BLaER1 (cell line): ENCODE measurements at regions not wholly inside any gene's neighbourhood (a gene's known extent, or its start where the extent isn't known, plus 50 kb on each side); places are given as distances from the start of the nearest gene placed in this dataset.

Source experiments
- H3K27ac ChIP-seq: shearing (Covaris generic); formaldehyde crosslinking; 2 replicates; pipeline ENCODE4 v1.8.1; 2022
- H3K27me3 ChIP-seq: shearing (Covaris generic); formaldehyde crosslinking; 2 replicates; pipeline ENCODE4 v1.8.1; 2022
- H3K36me3 ChIP-seq: shearing (Covaris generic); formaldehyde crosslinking; 2 replicates; pipeline ENCODE4 v1.8.1; 2022
- H3K4me1 ChIP-seq: shearing (Covaris generic); formaldehyde crosslinking; 2 replicates; pipeline ENCODE4 v1.8.1; 2022
- H3K4me2 ChIP-seq: shearing (Covaris generic); formaldehyde crosslinking; 2 replicates; pipeline ENCODE4 v1.8.1; 2022
- H3K4me3 ChIP-seq: shearing (Covaris generic); formaldehyde crosslinking; 2 replicates; pipeline ENCODE4 v1.8.1; 2022
- H3K9ac ChIP-seq: shearing (Covaris generic); formaldehyde crosslinking; 2 replicates; pipeline ENCODE4 v1.8.1; 2022
- H3K9me3 ChIP-seq: shearing (Covaris generic); formaldehyde crosslinking; 2 replicates; pipeline ENCODE4 v1.8.1; 2022
- H4K20me1 ChIP-seq: shearing (Covaris generic); formaldehyde crosslinking; 2 replicates; pipeline ENCODE4 v1.8.1; 2022
- Cebpa-rat ChIP-seq: shearing (Covaris generic); IDR thresholded peaks from 2 replicates; pipeline ENCODE4 v1.8.1; 2022

DNA sequence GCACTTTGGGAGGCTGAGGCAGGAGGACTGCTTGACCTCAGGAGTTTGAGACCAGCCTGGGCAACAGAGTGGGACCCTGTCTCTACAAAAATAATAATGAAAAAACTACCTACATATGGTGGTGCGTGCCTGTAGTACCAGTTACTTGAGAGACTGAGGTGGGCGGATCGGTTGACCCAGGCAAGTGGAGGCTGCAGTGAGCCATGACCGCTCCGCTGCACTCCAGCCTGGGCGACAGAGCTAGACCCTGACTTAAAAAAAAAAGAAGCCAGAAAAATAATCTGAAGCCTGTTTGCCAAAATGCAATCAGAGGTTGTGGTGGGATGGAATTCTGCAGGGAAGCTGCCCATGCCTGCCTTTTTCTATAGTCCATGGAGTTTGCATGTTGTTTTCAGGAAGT lies 50.4 kb upstream of the GGTA1 start:
- no peak for TF ChIP-seq Cebpa-rat
- H3K9me3 ChIP-seq, result no peaks in the 10 kb centered on the region
- H3K36me3 ChIP-seq, result no peaks in the 10 kb centered on the region
- no peaks in the 10 kb centered on the region for H3K27me3 ChIP-seq
- peak overlapping the region; percentile 86 for H3K4me2 ChIP-seq
- H3K4me3 ChIP-seq, result no peak overlapping the region
- peaks cover 64% of the 10 kb centered on the region for H3K4me1 ChIP-seq
- no peaks in the 10 kb centered on the region for H4K20me1 ChIP-seq
- no peak overlapping the region for H3K27ac ChIP-seq
- no peak overlapping the region for H3K9ac ChIP-seq

DNA sequence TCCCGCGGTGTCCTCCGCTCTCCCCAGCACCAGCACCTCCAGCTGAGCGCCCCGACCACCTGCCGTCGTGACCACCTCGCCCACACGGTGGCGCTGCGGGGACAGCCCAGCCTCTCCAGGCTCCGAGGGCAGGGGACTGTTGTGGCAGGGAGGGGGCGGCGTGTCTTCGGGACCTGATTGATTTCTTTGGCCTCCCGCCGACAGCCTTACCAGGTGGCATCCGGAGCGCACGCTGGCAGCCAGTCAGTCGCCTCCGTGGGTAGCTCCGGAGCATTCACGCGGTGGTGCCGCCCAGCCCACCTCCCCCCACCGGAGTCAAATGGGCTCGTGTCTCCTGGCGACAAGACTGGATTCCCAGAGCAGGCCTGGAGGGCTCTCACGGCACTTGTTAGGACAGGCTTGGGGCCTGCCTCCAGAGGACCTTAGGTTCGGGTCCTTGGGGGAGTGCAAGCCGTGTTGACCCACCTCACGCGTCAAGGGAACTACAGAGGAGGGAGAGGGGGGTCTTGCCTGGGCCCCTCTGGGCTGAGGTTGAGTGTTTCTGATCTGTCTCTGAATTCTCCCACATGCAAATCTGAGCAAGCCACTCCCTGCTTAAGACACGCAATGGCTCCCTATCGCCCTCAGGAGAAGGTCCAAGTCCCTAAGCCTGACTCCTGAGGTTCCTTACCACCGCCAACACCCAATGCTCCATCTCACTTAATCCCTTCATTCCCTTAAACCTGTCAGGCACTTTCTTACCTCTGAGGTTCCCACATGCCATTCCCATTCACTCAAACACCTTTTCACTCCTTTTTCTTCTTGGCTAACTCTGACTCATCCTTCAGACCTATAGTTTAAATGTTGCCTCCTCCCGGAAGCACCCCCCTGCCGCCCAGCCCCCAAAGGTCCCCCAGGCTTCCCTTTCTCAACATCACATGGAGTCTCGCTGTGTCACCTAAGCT lies 51.2 kb upstream of the GGTA1 start:
- Histone ChIP-seq H3K9ac (peak overlapping the region; percentile 40; the same call in 1 of the 2 replicates), H4K20me1 (no peaks in the 10 kb centered on the region), H3K9me3 (no peaks in the 10 kb centered on the region), H3K36me3 (no peaks in the 10 kb centered on the region), H3K27ac (no peak overlapping the region), H3K4me1 (peaks cover 64% of the 10 kb centered on the region), H3K4me2 (peak overlapping the region; percentile 86), H3K4me3 (peak overlapping the region; percentile 43; the same call in 1 of the 2 replicates), H3K27me3 (no peaks in the 10 kb centered on the region)
- TF ChIP-seq Cebpa-rat, result no peak

DNA sequence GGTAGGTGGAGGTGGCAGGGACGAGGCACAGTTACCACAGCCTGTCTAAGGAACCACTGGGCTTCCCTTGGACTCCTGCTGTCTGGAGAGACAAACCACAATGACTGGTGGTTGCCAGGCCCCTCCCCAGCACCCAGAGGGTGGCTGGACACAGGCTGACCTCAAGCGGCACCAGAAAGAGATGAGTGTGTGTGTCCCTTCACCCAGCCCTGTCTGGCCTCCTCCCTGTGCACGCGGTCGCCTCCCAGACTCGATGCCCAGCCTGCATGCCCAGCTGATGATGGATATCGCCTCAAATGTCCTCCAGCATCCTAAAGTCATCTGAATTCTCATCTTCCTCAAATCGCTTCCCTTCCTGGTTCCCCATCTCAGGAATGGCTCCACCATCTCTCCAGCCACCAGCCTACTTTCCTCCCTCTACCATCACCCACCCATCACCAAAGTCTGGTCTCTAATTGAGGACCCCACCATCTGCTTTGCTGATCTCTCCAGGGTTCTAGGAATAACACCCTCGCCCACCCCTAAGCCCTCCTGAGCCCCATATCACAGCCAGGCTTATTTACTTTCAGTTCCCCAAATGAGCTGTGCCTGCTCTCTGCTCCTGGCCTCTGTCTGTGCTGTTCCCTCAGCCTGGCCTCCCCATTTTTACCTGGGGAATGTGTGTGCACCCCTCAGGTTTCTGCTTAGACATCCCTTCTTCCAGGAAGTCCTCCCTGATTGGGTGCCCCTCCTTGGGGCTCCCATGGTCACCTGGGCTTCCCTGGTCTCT lies 52.5 kb upstream of the GGTA1 start:
- H3K4me3 ChIP-seq, result no peak overlapping the region
- TF ChIP-seq Cebpa-rat, result no peak
- no peaks in the 10 kb centered on the region for H3K9me3 ChIP-seq
- no peak overlapping the region for H3K9ac ChIP-seq
- peak overlapping the region; percentile 36; the same call in 1 of the 2 replicates for H3K4me2 ChIP-seq
- H3K36me3 ChIP-seq, result no peaks in the 10 kb centered on the region
- no peaks in the 10 kb centered on the region for H3K27me3 ChIP-seq
- no peak overlapping the region for H3K27ac ChIP-seq
- no peaks in the 10 kb centered on the region for H4K20me1 ChIP-seq
- H3K4me1 ChIP-seq, result peaks cover 70% of the 10 kb centered on the region

DNA sequence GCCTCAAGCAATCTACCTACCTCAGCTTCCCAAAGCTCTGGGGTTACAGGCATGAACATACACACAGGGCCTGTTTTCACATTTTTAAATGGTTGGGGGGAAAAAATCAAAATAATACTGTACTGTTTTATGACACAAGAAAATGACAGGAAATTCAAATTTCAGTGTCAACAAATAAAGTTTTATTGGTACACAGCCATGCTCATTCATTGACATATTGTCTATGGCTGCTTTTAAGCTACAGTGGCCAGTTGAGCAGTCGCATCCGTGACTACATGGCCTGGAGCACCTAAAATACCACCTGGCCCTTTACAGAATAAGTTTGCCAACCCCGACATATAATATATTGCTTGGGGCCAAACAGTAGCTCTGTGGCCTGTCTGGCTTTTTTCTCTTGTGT lies 56.4 kb upstream of the GGTA1 start:
- no peaks in the 10 kb centered on the region for H3K36me3 ChIP-seq
- no peaks in the 10 kb centered on the region for H3K9me3 ChIP-seq
- no peak overlapping the region for H3K4me3 ChIP-seq
- no peaks in the 10 kb centered on the region for H3K27me3 ChIP-seq
- no peak overlapping the region for H3K9ac ChIP-seq
- no peaks in the 10 kb centered on the region for H4K20me1 ChIP-seq
- no peak for TF ChIP-seq Cebpa-rat
- H3K27ac ChIP-seq, result no peak overlapping the region
- peaks cover 97% of the 10 kb centered on the region for H3K4me1 ChIP-seq
- no peak overlapping the region for H3K4me2 ChIP-seq

DNA sequence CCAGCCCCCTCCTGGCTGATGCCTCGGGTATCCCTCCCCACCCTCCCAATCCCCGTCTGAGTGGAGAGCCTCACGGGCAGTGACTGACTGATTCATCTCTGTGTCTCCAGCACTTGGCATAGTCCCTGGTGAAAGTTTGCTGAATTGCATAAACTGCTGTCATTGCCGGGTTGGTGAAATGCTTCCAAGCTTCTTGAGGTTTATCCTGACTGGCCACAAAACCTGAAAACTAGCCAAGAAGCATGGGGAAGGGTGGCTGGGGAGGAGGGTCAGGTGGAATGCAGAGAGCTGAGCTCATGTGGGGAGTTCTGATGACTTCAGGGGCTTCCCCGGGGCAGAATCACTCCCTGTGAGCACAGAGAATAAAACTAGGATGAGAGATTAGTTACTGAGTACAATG lies 56.9 kb upstream of the GGTA1 start:
- H3K4me1 ChIP-seq, result peaks cover 99% of the 10 kb centered on the region

DNA sequence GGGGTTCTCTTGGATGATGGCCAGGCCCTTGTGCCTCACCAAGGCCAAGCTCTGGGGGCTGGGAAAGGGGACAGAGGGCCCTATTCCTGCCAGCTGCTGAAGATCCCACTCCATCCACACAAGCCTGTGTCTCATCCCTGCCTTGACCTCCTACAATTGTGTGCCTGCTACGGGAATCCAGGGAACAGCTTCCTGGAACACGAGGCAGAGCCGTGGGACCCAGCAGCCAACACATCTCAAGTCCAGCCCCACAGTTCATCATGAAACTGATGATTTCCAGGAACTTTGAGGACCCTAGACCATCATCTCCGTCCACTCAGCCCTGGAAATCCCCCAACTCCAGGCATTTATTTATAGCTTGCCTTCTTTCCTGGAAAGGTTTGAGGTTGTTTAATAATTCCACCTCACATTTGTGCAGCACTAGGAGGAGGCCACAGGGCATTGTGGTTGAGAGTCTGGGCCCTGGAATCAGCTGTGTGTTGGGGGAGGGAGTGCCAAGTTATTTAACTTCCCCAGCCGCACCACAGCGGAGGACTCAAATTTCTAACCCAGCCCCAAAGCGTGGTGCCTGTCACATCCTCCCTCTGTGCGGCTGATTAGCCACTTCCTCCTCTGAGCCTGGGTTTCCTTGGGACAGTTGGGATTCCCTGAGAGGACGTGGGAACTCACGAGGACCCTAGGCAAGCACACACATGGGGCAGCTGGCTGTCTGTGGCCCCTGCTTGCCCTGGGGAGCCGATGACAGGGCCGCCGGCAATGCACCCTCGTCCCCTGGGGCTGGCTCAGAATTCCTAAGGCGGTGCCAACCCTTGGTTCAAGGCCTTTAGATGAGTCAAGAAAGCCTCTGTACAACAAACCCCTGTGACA lies 58.2 kb upstream of the GGTA1 start:
- Histone ChIP-seq H3K27ac (peak overlapping the region; percentile 76), H3K4me1 (peaks cover 96% of the 10 kb centered on the region), H3K4me3 (peak overlapping the region; percentile 18; the same call in 1 of the 2 replicates), H3K9ac (peak overlapping the region; percentile 15; the same call in 1 of the 2 replicates), H3K9me3 (no peaks in the 10 kb centered on the region), H3K4me2 (peak overlapping the region; percentile 84), H3K27me3 (no peaks in the 10 kb centered on the region), H4K20me1 (no peaks in the 10 kb centered on the region), H3K36me3 (no peaks in the 10 kb centered on the region)
- TF ChIP-seq Cebpa-rat, result no peak

More for the DNA sequence above, 56.9 kb upstream of the GGTA1 start:
- TF ChIP-seq Cebpa-rat, result no peak
- no peak overlapping the region for H3K9ac ChIP-seq
- H3K4me2 ChIP-seq, result peak overlapping the region; percentile 84; the same call in 1 of the 2 replicates
- no peak overlapping the region for H3K4me3 ChIP-seq
- H3K27ac ChIP-seq, result 0 out of 2 replicates have a peak overlapping the region, but pooled peaks have one; percentile 35
- H3K27me3 ChIP-seq, result no peaks in the 10 kb centered on the region
- no peaks in the 10 kb centered on the region for H4K20me1 ChIP-seq
- H3K9me3 ChIP-seq, result no peaks in the 10 kb centered on the region
- no peaks in the 10 kb centered on the region for H3K36me3 ChIP-seq

DNA sequence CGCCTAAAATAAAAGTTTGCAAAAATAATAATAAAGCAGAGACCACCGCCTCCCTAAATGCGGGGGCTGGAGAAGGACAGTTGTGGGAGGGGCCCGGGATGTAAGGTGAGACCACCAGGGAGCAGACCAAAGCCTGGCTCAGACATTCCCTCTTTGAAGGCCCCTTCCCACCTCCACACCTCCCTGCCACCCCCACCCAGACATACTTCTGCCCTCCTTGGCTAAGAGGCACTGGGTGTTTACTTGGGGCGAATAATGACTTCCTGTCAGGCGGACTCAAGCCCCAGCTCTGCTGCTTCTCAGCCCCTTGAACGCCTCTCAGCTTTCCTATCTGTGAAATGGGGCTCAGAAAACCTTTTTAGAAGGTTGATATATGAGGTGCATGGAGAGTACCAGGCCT lies 58.8 kb upstream of the GGTA1 start:
- peak overlapping the region; percentile 84 for H3K4me2 ChIP-seq
- H3K36me3 ChIP-seq, result no peaks in the 10 kb centered on the region
- no peak for TF ChIP-seq Cebpa-rat
- H3K9me3 ChIP-seq, result no peaks in the 10 kb centered on the region
- H4K20me1 ChIP-seq, result no peaks in the 10 kb centered on the region
- H3K4me1 ChIP-seq, result peaks cover 89% of the 10 kb centered on the region
- peak overlapping the region; percentile 69 for H3K27ac ChIP-seq
- 0 out of 2 replicates have a peak overlapping the region, but pooled peaks have one; percentile 18 for H3K4me3 ChIP-seq
- no peaks in the 10 kb centered on the region for H3K27me3 ChIP-seq
- H3K9ac ChIP-seq, result no peak overlapping the region

DNA sequence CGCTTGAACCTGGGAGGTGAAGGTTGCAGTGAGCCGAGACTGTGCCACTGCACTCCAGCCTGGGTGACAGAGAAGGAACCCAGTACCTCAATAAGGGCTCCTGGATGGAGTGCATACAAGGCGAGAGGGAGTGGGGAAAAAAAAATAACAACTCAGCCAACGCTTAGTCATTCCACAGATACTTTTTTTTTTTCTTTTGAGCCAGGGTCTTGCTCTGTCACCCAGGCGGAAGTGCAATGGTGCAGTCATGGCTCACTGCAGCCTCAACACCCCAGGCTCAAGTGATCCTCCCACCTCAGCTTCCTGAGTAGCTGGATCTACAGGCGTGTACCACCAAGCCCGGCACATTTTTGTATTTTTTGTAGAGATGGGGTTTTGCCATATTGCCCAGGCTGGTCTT lies 59.5 kb upstream of the GGTA1 start:
- Histone ChIP-seq H3K9ac (no peak overlapping the region), H3K9me3 (no peaks in the 10 kb centered on the region), H3K36me3 (no peaks in the 10 kb centered on the region), H3K4me1 (peaks cover 82% of the 10 kb centered on the region), H3K4me2 (peak overlapping the region; percentile 84), H3K4me3 (0 out of 2 replicates have a peak overlapping the region, but pooled peaks have one; percentile 14), H3K27me3 (no peaks in the 10 kb centered on the region), H4K20me1 (no peaks in the 10 kb centered on the region), H3K27ac (peak overlapping the region; percentile 69; the same call in 1 of the 2 replicates)
- TF ChIP-seq Cebpa-rat, result no peak

DNA sequence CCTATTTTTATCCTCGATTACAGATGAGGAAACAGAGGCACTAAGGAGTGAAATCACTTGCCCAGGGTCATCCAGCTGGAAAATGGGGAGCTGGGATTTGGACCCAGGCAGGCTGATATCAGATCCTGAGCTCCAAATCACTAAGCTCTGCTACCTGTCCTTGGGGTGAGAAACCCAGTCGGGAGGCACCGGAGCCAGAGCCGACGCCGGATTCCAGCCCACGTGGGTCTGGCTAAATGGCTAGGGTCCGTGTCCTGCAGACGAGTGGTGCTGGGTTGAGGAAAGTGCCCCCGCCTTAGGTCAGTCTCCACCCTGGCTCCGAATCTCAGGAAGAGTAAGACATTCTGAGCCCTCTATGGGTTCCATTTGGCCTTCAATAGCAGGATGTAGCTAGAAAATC lies 61.3 kb upstream of the GGTA1 start:
- H3K4me1 ChIP-seq, result peaks cover 69% of the 10 kb centered on the region

More for the DNA sequence above, 61.3 kb upstream of the GGTA1 start:
- TF ChIP-seq Cebpa-rat, result no peak
- Histone ChIP-seq H3K9ac (no peak overlapping the region), H4K20me1 (no peaks in the 10 kb centered on the region), H3K4me2 (peak overlapping the region; percentile 84), H3K4me3 (no peak overlapping the region), H3K9me3 (no peaks in the 10 kb centered on the region), H3K27me3 (no peaks in the 10 kb centered on the region), H3K27ac (no peak overlapping the region), H3K36me3 (no peaks in the 10 kb centered on the region)
